GM13976 (cell line): ENCODE measurements at regions not wholly inside any gene's neighbourhood (a gene's known extent, or its start where the extent isn't known, plus 50 kb on each side); places are given as distances from the start of the nearest gene placed in this dataset.

Experiments
- DNase-seq: peaks from one replicate; pipeline ENCODE4 v3.0.0; 2012; ENCODE audit warnings: low spot score
- CTCF ChIP-seq: IDR thresholded peaks from 2 replicates; pipeline ENCODE4 v1.5.1; 2012; ENCODE audit warnings: borderline replicate concordance, mild to moderate bottlenecking; ENCODE audit not compliant: insufficient read depth; ENCODE audit errors: extremely low read depth, missing control alignments, control extremely low read depth
- in situ Hi-C: fragments of 300-500 bp; cut with MboI; formaldehyde crosslinking; loops from one replicate; pipeline ENCODE4 v1.12.0; 2022; ENCODE audit warnings: low sequenced_read_pairs, mixed read lengths, inconsistent platforms; ENCODE audit not compliant: unreplicated experiment

GRCh38 chr10:121416071-121416470 is 182.2 kb downstream of the FGFR2 start:
- in situ Hi-C loops: no loop called here
- no peak for DNase-seq
- TF ChIP-seq CTCF: no peak

GRCh38 chr10:121417298-121417697 is 180.9 kb downstream of the FGFR2 start:
- no peak for TF ChIP-seq CTCF
- DNase-seq: no peak
- in situ Hi-C loops: no loop called here

GRCh38 chr10:121418126-121418777 is 180.0 kb downstream of the FGFR2 start:
- no peak for DNase-seq
- no peak for TF ChIP-seq CTCF
- in situ Hi-C loops: no loop called here

GRCh38 chr10:121420006-121420405 is 178.2 kb downstream of the FGFR2 start:
- DNase-seq: no peak
- in situ Hi-C loops: no loop called here
- TF ChIP-seq CTCF: no peak

GRCh38 chr10:121422096-121422495 is 176.1 kb downstream of the FGFR2 start:
- in situ Hi-C loops: no loop called here
- TF ChIP-seq CTCF: no peak
- DNase-seq: no peak

- no peak for TF ChIP-seq CTCF
- in situ Hi-C loops: no loop called here
- DNase-seq: no peak
Measured at GRCh38 chr10:121425623-121426022, 172.6 kb downstream of the FGFR2 start.
